GM19395 (cell line): ENCODE measurements at regions not wholly inside any gene's neighbourhood (a gene's known extent, or its start where the extent isn't known, plus 50 kb on each side); places are given as distances from the start of the nearest gene placed in this dataset.
"Not testable (repeated sequence)": the region's sequence is repeated elsewhere in the genome, so short reads cannot be mapped to it uniquely, and the experiment has no call there.

ENCODE experiments used
- ATAC-seq: cut with Tn5 transposase; IDR thresholded peaks from one replicate; pipeline ENCODE4 v1.9.1; 2021; ENCODE audit warnings: mild to moderate bottlenecking, moderate library complexity; ENCODE audit not compliant: unreplicated experiment

GRCh38 chr7:145151676-145152075, 315.8 kb upstream of the TPK1 start:
- no peak for ATAC-seq

GRCh38 chr7:145147865-145148264, 312.0 kb upstream of the TPK1 start:
- no peak for ATAC-seq

GRCh38 chr7:145143685-145144084, 307.8 kb upstream of the TPK1 start:
- no peak for ATAC-seq

GRCh38 chr7:145134377-145134776, 298.5 kb upstream of the TPK1 start:
- no peak for ATAC-seq

- no peak for ATAC-seq
Measured at GRCh38 chr7:145123502-145123901, 287.6 kb upstream of the TPK1 start.

- no peak for ATAC-seq
Measured at GRCh38 chr7:145106001-145106400, 270.1 kb upstream of the TPK1 start.

GRCh38 chr7:145105561-145105960, 269.7 kb upstream of the TPK1 start:
- no peak for ATAC-seq

- ATAC-seq = no peak
Measured at GRCh38 chr7:145104400-145104799, 268.5 kb upstream of the TPK1 start.

GRCh38 chr7:145102199-145102598, 266.3 kb upstream of the TPK1 start:
- ATAC-seq = not testable (repeated sequence)

- ATAC-seq = no peak
Measured at GRCh38 chr7:145092766-145093165, 256.9 kb upstream of the TPK1 start.

- ATAC-seq = no peak
Measured at GRCh38 chr7:145088111-145088745, 252.4 kb upstream of the TPK1 start.

GRCh38 chr7:145082366-145083161, 246.7 kb upstream of the TPK1 start:
- no peak for ATAC-seq

- no peak for ATAC-seq
Measured at GRCh38 chr7:145065473-145065872, 229.6 kb upstream of the TPK1 start.

GRCh38 chr7:145064114-145064513, 228.3 kb upstream of the TPK1 start:
- no peak for ATAC-seq

- no peak for ATAC-seq
Measured at GRCh38 chr7:145053781-145054180, 217.9 kb upstream of the TPK1 start.

GRCh38 chr7:145050415-145050814, 214.6 kb upstream of the TPK1 start:
- no peak for ATAC-seq

- peak; percentile 93 for ATAC-seq
Measured at GRCh38 chr7:145036604-145037405, 201.0 kb upstream of the TPK1 start.

GRCh38 chr7:145031162-145031561, 195.3 kb upstream of the TPK1 start:
- no peak for ATAC-seq

GRCh38 chr7:145030754-145031153, 194.9 kb upstream of the TPK1 start:
- no peak for ATAC-seq

- ATAC-seq = no peak
Measured at GRCh38 chr7:145020454-145020853, 184.6 kb upstream of the TPK1 start.

GRCh38 chr7:145016068-145016467, 180.2 kb upstream of the TPK1 start:
- no peak for ATAC-seq

- ATAC-seq = no peak
Measured at GRCh38 chr7:145009876-145010275, 174.0 kb upstream of the TPK1 start.
